Uterus (tissue), 3 donors: ENCODE measurements at regions not wholly inside any gene's neighbourhood (a gene's known extent, or its start where the extent isn't known, plus 50 kb on each side); places are given as distances from the start of the nearest gene placed in this dataset.

Experiments used
- DNase-seq, 2 donors: peaks; one replicate each; pipeline ENCODE4 v3.0.0-alpha.2; 2019 to 2020
- H3K27ac ChIP-seq, 2 donors: fragments of 200-600 bp; sonication (generic); 1 replicate in 1 of 2; 2 replicates in 1 of 2; pipeline ENCODE4 v1.5.1; 2016 to 2018
- H3K27me3 ChIP-seq, 2 donors: fragments of 200-600 bp; sonication (generic); one replicate each; pipeline ENCODE4 v1.5.1; 2018 to 2019; ENCODE audit warnings: control low read depth in 1 of 2
- H3K36me3 ChIP-seq, 2 donors: fragments of 200-600 bp; sonication (generic); one replicate each; pipeline ENCODE4 v1.5.1; 2019; ENCODE audit warnings: control low read depth in 1 of 2
- H3K4me1 ChIP-seq, 2 donors: fragments of 200-600 bp; sonication (generic); one replicate each; pipeline ENCODE4 v1.5.1; 2018 to 2019; ENCODE audit warnings: control low read depth in 1 of 2
- H3K4me3 ChIP-seq, 2 donors: fragments of 200-600 bp; sonication (generic); 1 replicate in 1 of 2; 2 replicates in 1 of 2; pipeline ENCODE4 v1.5.1; 2018 to 2019; ENCODE audit warnings: mild to moderate bottlenecking in 1 of 2
- H3K9me3 ChIP-seq, 2 donors: fragments of 200-600 bp; sonication (generic); one replicate each; pipeline ENCODE4 v1.5.1; 2019; ENCODE audit warnings: control low read depth in 1 of 2
- POLR2A ChIP-seq, 2 donors: fragments of 450-650 bp; IDR thresholded peaks; one replicate each; pipeline ENCODE4 v1.6.1; 2016; ENCODE audit warnings: antibody characterized with exemption in 2 of 2, mild to moderate bottlenecking in 1 of 2, moderate library complexity in 1 of 2
- intact Hi-C: fragments of 100-400 bp; cut with DNase I; formaldehyde crosslinking; loops from one replicate; pipeline ENCODE4 v1.15.1; 2023; ENCODE audit warnings: low total_unique reads
- TF ChIP-seq, protein P1 (sequence below), 4 experiments: fragments of 200-600 bp in 2 of 4; fragments of 450-650 bp in 2 of 4; sonication (generic) in 2 of 4; IDR thresholded peaks; one replicate each; pipeline ENCODE4 v1.5.1; 2016 to 2019; ENCODE audit warnings: antibody characterized with exemption in 4 of 4, mild to moderate bottlenecking in 2 of 4, moderate library complexity in 1 of 4
- donor health status: DM: yes; HTN: yes; CAD: no.

GRCh38 chr2:163375070-163375469, 360.7 kb downstream of the FIGN start:
- no peaks in the 10 kb centered on the region for H3K4me1 ChIP-seq
- no peak overlapping the region for H3K27ac ChIP-seq
- H3K27me3 ChIP-seq, result no peaks in the 10 kb centered on the region
- intact Hi-C loops, result no loop called here
- no peaks in the 10 kb centered on the region for H3K9me3 ChIP-seq
- no peak overlapping the region for H3K4me3 ChIP-seq
- DNase-seq, result no peak
- TF ChIP-seq POLR2A (IDR thresholded peaks at IDR 0.05), result no peak
- TF ChIP-seq, protein P1, sequence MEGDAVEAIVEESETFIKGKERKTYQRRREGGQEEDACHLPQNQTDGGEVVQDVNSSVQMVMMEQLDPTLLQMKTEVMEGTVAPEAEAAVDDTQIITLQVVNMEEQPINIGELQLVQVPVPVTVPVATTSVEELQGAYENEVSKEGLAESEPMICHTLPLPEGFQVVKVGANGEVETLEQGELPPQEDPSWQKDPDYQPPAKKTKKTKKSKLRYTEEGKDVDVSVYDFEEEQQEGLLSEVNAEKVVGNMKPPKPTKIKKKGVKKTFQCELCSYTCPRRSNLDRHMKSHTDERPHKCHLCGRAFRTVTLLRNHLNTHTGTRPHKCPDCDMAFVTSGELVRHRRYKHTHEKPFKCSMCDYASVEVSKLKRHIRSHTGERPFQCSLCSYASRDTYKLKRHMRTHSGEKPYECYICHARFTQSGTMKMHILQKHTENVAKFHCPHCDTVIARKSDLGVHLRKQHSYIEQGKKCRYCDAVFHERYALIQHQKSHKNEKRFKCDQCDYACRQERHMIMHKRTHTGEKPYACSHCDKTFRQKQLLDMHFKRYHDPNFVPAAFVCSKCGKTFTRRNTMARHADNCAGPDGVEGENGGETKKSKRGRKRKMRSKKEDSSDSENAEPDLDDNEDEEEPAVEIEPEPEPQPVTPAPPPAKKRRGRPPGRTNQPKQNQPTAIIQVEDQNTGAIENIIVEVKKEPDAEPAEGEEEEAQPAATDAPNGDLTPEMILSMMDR (IDR thresholded peaks at IDR 0.05), result no peak
- no peaks in the 10 kb centered on the region for H3K36me3 ChIP-seq

DNA sequence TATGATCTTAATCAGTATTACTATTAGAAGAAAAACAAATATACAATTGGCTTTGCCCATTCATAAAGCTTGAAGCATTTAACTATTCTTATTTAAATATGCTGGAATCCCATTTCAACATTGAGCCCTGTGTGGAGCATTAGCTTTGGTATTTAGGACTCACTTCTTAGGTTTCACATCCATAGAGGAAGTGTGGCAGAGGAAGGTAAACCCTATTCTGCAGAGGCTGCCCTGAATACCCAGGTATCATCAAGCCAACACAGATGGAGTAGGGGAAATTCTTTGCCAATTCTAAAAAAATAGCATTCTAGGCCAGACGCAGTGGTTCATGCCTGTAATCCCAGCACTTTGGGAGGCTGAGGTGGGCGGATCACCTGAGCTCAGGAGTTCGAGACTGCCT, 361.5 kb downstream of the FIGN start:
- H3K4me3 ChIP-seq, result no peak overlapping the region
- no peak for DNase-seq
- TF ChIP-seq, protein P1 (IDR thresholded peaks at IDR 0.05), result no peak
- no peak for TF ChIP-seq POLR2A (IDR thresholded peaks at IDR 0.05)
- intact Hi-C loops, result no loop called here
- H3K9me3 ChIP-seq, result no peaks in the 10 kb centered on the region
- H3K27ac ChIP-seq, result no peak overlapping the region
- H3K4me1 ChIP-seq, result no peaks in the 10 kb centered on the region
- no peaks in the 10 kb centered on the region for H3K27me3 ChIP-seq
- no peaks in the 10 kb centered on the region for H3K36me3 ChIP-seq

GRCh38 chr2:163373496-163373895, 362.3 kb downstream of the FIGN start:
- Histone ChIP-seq H3K27me3 (no peaks in the 10 kb centered on the region), H3K9me3 (no peaks in the 10 kb centered on the region)
- intact Hi-C loops, result no loop called here

DNA sequence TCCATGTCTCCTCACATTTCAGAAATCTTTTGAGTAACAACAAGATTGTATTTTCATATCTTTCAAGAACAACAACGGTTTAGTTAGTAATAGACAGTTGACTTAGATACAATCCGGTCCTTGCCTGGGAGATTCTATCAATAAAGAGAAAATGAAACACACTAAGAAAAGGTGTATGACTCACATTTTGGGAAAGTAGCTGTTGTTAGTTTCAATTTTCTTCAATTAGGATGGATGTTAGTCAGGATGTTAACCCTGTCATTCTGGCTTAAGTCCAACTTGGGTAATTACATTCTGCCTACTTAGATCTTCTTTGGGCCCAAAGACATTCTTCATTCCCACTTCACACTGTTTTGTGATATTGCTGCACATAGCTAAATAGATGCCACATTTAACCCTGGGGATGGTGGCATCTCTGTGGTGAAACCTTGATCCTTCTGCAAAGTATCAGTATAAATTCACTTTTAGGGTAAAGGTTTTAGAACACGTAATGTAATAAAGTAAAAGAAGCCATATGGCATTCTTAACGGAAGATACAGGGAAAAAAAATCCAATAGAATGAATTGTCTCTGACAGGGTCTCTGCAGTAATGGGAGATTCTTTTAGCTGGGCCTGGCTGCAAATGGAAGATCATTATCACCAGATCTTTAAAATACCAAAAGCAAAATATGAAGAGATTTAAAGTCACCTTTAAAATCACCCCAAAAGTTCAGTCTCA, 365.5 kb downstream of the FIGN start:
- Histone ChIP-seq H3K4me3 (no peak overlapping the region), H3K36me3 (no peaks in the 10 kb centered on the region), H3K9me3 (no peaks in the 10 kb centered on the region), H3K27me3 (no peaks in the 10 kb centered on the region), H3K27ac (no peak overlapping the region), H3K4me1 (no peaks in the 10 kb centered on the region)
- intact Hi-C loops, result no loop called here
- DNase-seq, result no peak
- no peak for TF ChIP-seq POLR2A (IDR thresholded peaks at IDR 0.05)

More at GRCh38 chr2:163373496-163373895, 362.3 kb downstream of the FIGN start:
- Histone ChIP-seq H3K36me3 (no peaks in the 10 kb centered on the region), H3K4me3 (no peak overlapping the region), H3K27ac (no peak overlapping the region), H3K4me1 (no peaks in the 10 kb centered on the region)
- no peak for DNase-seq
- TF ChIP-seq, protein P1 (IDR thresholded peaks at IDR 0.05), result no peak

GRCh38 chr2:163369111-163369510, 366.7 kb downstream of the FIGN start:
- Histone ChIP-seq H3K27me3 (no peaks in the 10 kb centered on the region), H3K27ac (no peak overlapping the region), H3K9me3 (no peaks in the 10 kb centered on the region), H3K36me3 (no peaks in the 10 kb centered on the region), H3K4me3 (no peak overlapping the region), H3K4me1 (no peaks in the 10 kb centered on the region)
- no peak for DNase-seq
- intact Hi-C loops, result no loop called here
- TF ChIP-seq, protein P1 (IDR thresholded peaks at IDR 0.05), result no peak
- no peak for TF ChIP-seq POLR2A (IDR thresholded peaks at IDR 0.05)

DNA sequence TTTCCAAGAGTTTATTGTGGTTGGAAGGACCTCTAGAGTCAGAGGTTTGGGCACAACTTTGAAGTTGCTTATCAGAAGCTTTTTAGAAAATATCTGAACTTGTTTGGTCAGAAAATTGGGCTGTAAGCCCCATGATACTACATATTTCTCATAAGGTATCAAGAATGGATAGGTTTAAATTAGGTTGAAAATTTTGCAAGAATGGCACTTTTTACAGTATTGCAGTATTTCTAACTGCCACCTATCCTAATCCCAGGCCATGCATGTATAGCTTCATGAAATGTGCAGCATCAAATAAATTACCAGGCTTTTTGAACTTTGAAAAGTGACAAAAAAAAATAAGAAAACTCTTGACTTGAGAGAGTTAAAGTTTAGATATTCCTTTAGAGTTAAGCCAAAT, 367.2 kb downstream of the FIGN start:
- Histone ChIP-seq H3K4me3 (no peak overlapping the region), H3K27me3 (no peaks in the 10 kb centered on the region), H3K36me3 (no peaks in the 10 kb centered on the region), H3K9me3 (no peaks in the 10 kb centered on the region), H3K4me1 (no peaks in the 10 kb centered on the region), H3K27ac (no peak overlapping the region)
- no peak for TF ChIP-seq POLR2A (IDR thresholded peaks at IDR 0.05)
- TF ChIP-seq, protein P1 (IDR thresholded peaks at IDR 0.05), result no peak
- no peak for DNase-seq
- intact Hi-C loops, result no loop called here
